Endodermal cell (in vitro differentiated cells): ENCODE measurements at regions not wholly inside any gene's neighbourhood (a gene's known extent, or its start where the extent isn't known, plus 50 kb on each side); places are given as distances from the start of the nearest gene placed in this dataset.

ENCODE experiments used
- DNase-seq: peaks from one replicate; pipeline ENCODE4 v3.0.0-alpha.2; 2017
- H3K27ac ChIP-seq: 2 replicates; pipeline ENCODE4 v1.5.1; 2013; ENCODE audit warnings: mild to moderate bottlenecking, low read depth, low read length, moderate library complexity
- H3K27me3 ChIP-seq: 2 replicates; pipeline ENCODE4 v1.6.1; 2013; ENCODE audit warnings: mild to moderate bottlenecking, low read length, moderate library complexity; ENCODE audit not compliant: insufficient read depth, control insufficient read depth, poor library complexity, severe bottlenecking
- H3K36me3 ChIP-seq: 2 replicates; pipeline ENCODE4 v1.7.0; 2013; ENCODE audit warnings: mild to moderate bottlenecking, low read length, moderate library complexity; ENCODE audit not compliant: control insufficient read depth, insufficient read depth
- H3K4me1 ChIP-seq: one replicate; pipeline ENCODE4 v1.7.0; 2013; ENCODE audit warnings: low read length; ENCODE audit not compliant: control insufficient read depth, insufficient read depth
- H3K4me3 ChIP-seq: 2 replicates; pipeline ENCODE4 v1.5.1; 2013; ENCODE audit warnings: mild to moderate bottlenecking, low read length, moderate library complexity
- H3K9ac ChIP-seq: 2 replicates; pipeline ENCODE4 v1.6.1; 2013; ENCODE audit warnings: mild to moderate bottlenecking, low read length, moderate library complexity; ENCODE audit not compliant: poor library complexity, severe bottlenecking; ENCODE audit errors: extremely low read depth
- H3K9me3 ChIP-seq: 2 replicates; pipeline ENCODE4 v1.6.1; 2013; ENCODE audit warnings: mild to moderate bottlenecking, low read length, moderate library complexity; ENCODE audit not compliant: control insufficient read depth
- H3K27ac Mint-ChIP-seq: 2 replicates; pipeline ENCODE4 v1.8.0; 2020; ENCODE audit warnings: mixed read lengths
- H3K27me3 Mint-ChIP-seq: 2 replicates; pipeline ENCODE4 v1.8.0; 2021; ENCODE audit warnings: mild to moderate bottlenecking, mixed read lengths; ENCODE audit not compliant: insufficient read depth
- H3K36me3 Mint-ChIP-seq: 2 replicates; pipeline ENCODE4 v1.8.0; 2020; ENCODE audit warnings: low read depth, mixed read lengths
- H3K4me1 Mint-ChIP-seq: 2 replicates; pipeline ENCODE4 v1.8.0; 2020; ENCODE audit warnings: mixed read lengths
- H3K4me3 Mint-ChIP-seq: 2 replicates; pipeline ENCODE4 v1.8.0; 2020; ENCODE audit warnings: mild to moderate bottlenecking, moderate library complexity, mixed read lengths
- H3K9me3 Mint-ChIP-seq: 2 replicates; pipeline ENCODE4 v1.8.0; 2020; ENCODE audit warnings: mild to moderate bottlenecking, mixed read lengths
- CTCF ChIP-seq: fragments of 200-600 bp; sonication (generic); conservative IDR thresholded peaks from 2 replicates; pipeline ENCODE4 v1.5.0; 2021; ENCODE audit warnings: antibody characterized with exemption, mild to moderate bottlenecking
- WGBS, 2 experiments: methylation state at CpG; one replicate each; pipeline versions ENCODE4 v1.1.5 to v1.1.7; 2013; ENCODE audit warnings: missing lambda C conversion rate in 2 of 2, mixed read lengths in 1 of 2; ENCODE audit not compliant: insufficient coverage in 1 of 2, insufficient read length in 1 of 2; 5-methylcytosine and 5-hydroxymethylcytosine counted together

- no peaks in the 10 kb centered on the region for H3K9me3 ChIP-seq
- Mint-ChIP-seq H3K4me1 (peaks cover 5% of the 10 kb centered on the region), H3K27me3 (no peaks in the 10 kb centered on the region), H3K36me3 (no peaks in the 10 kb centered on the region), H3K9me3 (no peaks in the 10 kb centered on the region), H3K4me3 (no peak overlapping the region), H3K27ac (no peak overlapping the region)
- WGBS, 2 experiments, result 88 to 100% methylated on average over 1 to 2 of the region's 2 CpGs
- no peaks in the 10 kb centered on the region for H3K27me3 ChIP-seq
- H3K36me3 ChIP-seq, result no peaks in the 10 kb centered on the region
- H3K4me3 ChIP-seq, result no peak overlapping the region
- H3K27ac ChIP-seq, result no peak overlapping the region
- no peaks in the 10 kb centered on the region for H3K4me1 ChIP-seq
- DNase-seq, result no peak
- H3K9ac ChIP-seq, result no peak overlapping the region
- TF ChIP-seq CTCF, result peak; percentile 43
Measured at GRCh38 chr2:14388724-14389123, 243.8 kb upstream of the LRATD1 start.

- no peak for DNase-seq
- Histone ChIP-seq H3K4me1 (peaks cover 4% of the 10 kb centered on the region), H3K27me3 (no peaks in the 10 kb centered on the region), H3K9ac (no peak overlapping the region), H3K4me3 (no peak overlapping the region), H3K27ac (peak overlapping the region; percentile 45), H3K9me3 (no peaks in the 10 kb centered on the region), H3K36me3 (no peaks in the 10 kb centered on the region)
- no peak overlapping the region for H3K4me3 Mint-ChIP-seq
- no peaks in the 10 kb centered on the region for H3K36me3 Mint-ChIP-seq
- WGBS, 2 experiments, result 78 to 91% methylated on average over 3 of the region's 3 CpGs
- peaks cover 7% of the 10 kb centered on the region for H3K27me3 Mint-ChIP-seq
- H3K4me1 Mint-ChIP-seq, result peaks cover 18% of the 10 kb centered on the region
- no peak overlapping the region for H3K27ac Mint-ChIP-seq
- TF ChIP-seq CTCF, result no peak
- H3K9me3 Mint-ChIP-seq, result no peaks in the 10 kb centered on the region
Measured at GRCh38 chr2:14396533-14397083, 235.9 kb upstream of the LRATD1 start.

GRCh38 chr2:14398641-14399040 lies 233.9 kb upstream of the LRATD1 start:
- peaks cover 9% of the 10 kb centered on the region for H3K4me1 ChIP-seq
- no peak overlapping the region for H3K9ac ChIP-seq
- Mint-ChIP-seq H3K4me3 (no peak overlapping the region), H3K27me3 (peaks cover 7% of the 10 kb centered on the region), H3K9me3 (no peaks in the 10 kb centered on the region), H3K27ac (no peak overlapping the region), H3K4me1 (peaks cover 21% of the 10 kb centered on the region), H3K36me3 (no peaks in the 10 kb centered on the region)
- no peaks in the 10 kb centered on the region for H3K9me3 ChIP-seq
- DNase-seq, result no peak
- H3K27ac ChIP-seq, result no peak overlapping the region
- no peaks in the 10 kb centered on the region for H3K36me3 ChIP-seq
- no peaks in the 10 kb centered on the region for H3K27me3 ChIP-seq
- TF ChIP-seq CTCF, result no peak
- H3K4me3 ChIP-seq, result no peak overlapping the region
